NCI-H1694 (cell line): ENCODE measurements at regions not wholly inside any gene's neighbourhood (a gene's known extent, or its start where the extent isn't known, plus 50 kb on each side); places are given as distances from the start of the nearest gene placed in this dataset.

Source experiments
- DNase-seq: peaks from one replicate; lab custom pipeline; 2025; lab: John Stamatoyannopoulos, UW

GRCh38 chr2:64196963-64197362, 52.7 kb upstream of the PELI1 start:
- no peak for DNase-seq

GRCh38 chr2:64201151-64201550, 56.9 kb upstream of the PELI1 start:
- no peak for DNase-seq

- DNase-seq, result no peak
Measured at GRCh38 chr2:64202206-64202845, 58.1 kb upstream of the PELI1 start.

DNA sequence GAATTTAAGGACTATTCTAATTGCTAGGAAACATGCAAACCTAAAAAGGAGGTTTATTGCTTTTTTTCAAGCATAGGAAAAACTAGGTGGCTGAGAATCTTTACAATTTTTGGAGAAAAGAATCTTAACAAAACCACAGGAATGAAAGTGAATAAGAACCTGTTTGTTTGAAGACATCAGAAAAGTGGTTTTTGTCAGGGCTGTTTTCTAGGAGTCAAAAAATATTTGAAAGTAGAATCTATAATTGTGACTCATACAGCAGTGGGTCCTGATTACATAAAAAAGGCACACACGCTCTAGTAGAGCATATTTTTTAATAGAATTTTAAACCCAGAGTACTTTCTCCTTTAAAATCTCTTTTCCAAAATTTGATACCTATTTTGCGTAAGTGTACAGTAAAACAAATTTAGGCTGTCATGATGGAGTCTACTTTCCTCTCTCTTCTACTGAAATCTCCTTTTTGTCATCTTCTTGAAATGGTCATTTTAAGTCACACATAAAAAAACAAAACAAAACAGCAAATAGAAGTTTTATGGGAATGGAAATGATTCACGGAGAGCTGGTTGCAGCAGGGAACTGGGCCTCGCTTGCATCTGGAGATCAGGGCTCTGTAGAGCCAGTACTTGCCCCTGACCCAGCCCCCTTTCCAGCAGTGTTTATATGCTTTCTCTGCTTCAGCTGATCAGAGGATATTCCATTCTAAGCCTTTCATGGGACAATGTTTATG, 59.1 kb upstream of the PELI1 start:
- DNase-seq, result no peak

- DNase-seq, result no peak
Measured at GRCh38 chr2:64203858-64204632, 59.8 kb upstream of the PELI1 start.

- no peak for DNase-seq
Measured at GRCh38 chr2:64204703-64205102, 60.5 kb upstream of the PELI1 start.

- no peak for DNase-seq
Measured at GRCh38 chr2:64205415-64205814, 61.2 kb upstream of the PELI1 start.

GRCh38 chr2:64207573-64207972, 63.4 kb upstream of the PELI1 start:
- no peak for DNase-seq

- no peak for DNase-seq
Measured at GRCh38 chr2:64210816-64211215, 66.6 kb upstream of the PELI1 start.

GRCh38 chr2:64211276-64211921, 67.2 kb upstream of the PELI1 start:
- no peak for DNase-seq

GRCh38 chr2:64212346-64212745, 68.1 kb upstream of the PELI1 start:
- DNase-seq, result no peak

DNA sequence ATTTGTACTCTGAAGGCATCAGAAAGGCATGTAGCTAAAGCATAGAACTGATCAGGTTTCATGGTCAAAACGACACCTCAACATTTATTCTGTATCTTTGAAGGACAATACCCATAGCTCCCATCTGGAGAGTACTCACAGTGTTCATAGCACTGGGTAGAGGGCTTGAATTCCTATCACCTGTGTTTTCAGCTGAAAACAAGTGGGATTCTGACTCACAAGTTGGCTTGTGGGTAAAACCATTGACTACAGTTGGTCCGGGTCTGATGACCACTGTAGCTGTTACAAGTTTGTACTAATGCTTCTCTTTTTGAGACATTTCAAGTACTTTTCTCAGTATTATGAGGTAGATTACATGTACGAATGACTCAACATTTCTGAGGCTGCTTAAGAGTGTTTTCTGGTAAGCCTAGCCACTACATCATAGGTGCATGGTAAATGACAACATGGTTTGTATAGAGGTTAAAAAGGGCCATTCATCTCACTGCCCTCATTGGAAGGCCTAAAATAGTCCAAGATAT, 68.6 kb upstream of the PELI1 start:
- DNase-seq, result no peak

DNA sequence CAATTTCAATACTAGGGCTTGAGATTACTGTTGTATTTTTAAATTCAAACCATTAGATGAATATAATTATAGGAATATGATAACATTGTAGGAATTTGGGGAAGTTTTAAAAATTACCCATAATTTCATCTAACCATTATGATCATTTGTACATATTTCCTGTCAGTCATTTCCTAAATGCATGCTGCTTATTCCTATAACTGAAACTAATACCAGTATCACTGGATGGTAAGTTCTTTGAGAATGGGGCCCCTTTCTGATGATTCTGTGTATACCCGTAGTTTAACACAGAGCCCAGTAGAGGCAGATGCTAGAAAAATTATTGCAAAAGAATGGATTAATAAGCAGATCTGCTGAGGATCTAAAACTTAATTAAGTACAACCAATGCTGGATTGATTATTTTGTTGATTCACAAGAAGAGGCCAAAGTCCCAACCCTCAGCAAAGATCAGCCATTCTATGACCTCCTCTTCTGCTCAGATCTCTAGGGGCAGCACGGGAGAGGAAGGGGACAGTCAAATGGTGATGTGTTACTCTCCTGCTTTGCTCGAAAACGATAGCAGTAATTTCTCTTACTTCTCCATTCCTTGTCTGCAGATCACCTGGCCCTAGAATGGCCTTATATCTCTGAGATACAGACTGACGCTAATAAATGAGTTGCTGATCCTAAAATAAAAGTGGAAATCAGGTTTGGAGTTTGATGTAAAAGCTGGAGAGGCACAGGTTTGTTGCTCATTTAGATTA, 69.5 kb upstream of the PELI1 start:
- DNase-seq, result no peak

- DNase-seq, result no peak
Measured at GRCh38 chr2:64214281-64215115, 70.3 kb upstream of the PELI1 start.

GRCh38 chr2:64217198-64217869, 73.1 kb upstream of the PELI1 start:
- DNase-seq, result no peak

- DNase-seq, result no peak
Measured at GRCh38 chr2:64218137-64218802, 74.0 kb upstream of the PELI1 start.

GRCh38 chr2:64219149-64219548, 74.9 kb upstream of the PELI1 start:
- no peak for DNase-seq

DNA sequence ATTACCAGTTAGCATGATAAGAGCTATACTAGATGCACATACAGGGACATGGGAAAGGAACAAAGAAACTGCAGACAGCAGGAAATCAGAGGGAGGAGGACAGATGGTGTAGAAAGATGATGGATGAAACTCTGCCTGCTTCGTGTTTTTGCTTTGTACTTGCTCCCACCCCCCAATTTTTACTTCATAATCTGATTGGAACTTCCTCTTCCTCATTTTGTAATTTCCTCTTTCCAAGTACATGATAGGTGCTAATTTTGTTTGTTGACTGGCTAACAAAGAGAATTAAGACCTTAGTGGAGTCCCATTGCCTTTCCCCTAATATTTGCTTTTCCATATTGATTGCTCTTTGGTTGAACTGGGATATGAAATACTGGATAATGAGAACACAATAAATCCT, 76.0 kb upstream of the PELI1 start:
- no peak for DNase-seq

DNA sequence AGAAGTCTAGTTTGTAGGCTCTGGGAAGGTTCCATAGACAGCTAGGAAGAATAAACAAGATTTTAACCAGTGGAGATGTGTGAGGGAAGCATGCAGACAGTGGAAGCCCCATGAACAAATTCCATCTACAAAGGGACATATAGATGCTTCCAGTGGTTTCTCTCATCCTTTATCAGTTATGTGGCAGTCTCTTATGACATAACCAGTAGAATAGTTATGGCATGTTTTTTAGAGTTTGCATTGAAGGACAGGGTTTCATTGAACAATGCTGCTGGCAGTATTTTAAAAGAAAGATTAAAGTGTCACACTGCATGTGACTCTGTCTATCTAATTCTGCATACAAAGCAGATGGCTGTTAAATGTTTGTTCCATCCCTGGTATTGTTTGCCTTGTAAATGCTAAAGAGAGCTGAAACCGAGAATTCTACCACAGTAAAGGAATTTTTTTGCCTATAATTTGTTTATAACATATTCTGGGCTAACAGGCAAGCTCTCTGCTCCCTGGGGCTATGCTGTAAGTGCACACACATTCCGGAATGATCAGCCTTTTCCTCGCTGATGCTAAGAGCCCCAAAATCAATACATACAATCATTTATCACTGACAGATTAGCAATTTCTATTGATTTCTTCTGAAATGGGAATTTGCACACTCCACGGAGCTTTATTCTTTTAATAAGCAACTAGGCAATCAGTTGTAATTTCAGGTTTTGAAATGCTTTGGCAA, 76.8 kb upstream of the PELI1 start:
- DNase-seq, result no peak
